IMR-90 (cell line): ENCODE measurements at regions not wholly inside any gene's neighbourhood (a gene's known extent, or its start where the extent isn't known, plus 50 kb on each side); places are given as distances from the start of the nearest gene placed in this dataset.

ENCODE experiments used
- ATAC-seq: fragments of 200-7000 bp; cut with Tn5 transposase; 2 replicates; pipeline ENCODE4 v1.9.1; 2020; ENCODE audit warnings: low read depth, mild to moderate bottlenecking, moderate library complexity
- BruUV-seq: library from RNA; stranded (reverse); fragments of 400-500 nt; replicated peaks from 2 replicates; lab custom pipeline; 2021; lab: Mats Ljungman, UMichigan
- CTCF ChIA-PET: fragments of 300-600 bp; formaldehyde crosslinking; extraction: SDS; loops from one replicate; lab custom pipeline; 2021; ENCODE audit warnings: antibody characterized with exemption; lab: Yijun Ruan, JAX
- POLR2A ChIA-PET: fragments of 300-600 bp; sonication (Branson Sonifier 250); formaldehyde crosslinking; loops from one replicate; lab custom pipeline; 2022; ENCODE audit warnings: antibody characterized with exemption; ENCODE audit not compliant: unreplicated experiment; lab: Charles Lee
- DNase-seq: peaks from one replicate; pipeline ENCODE4 v3.0.0; 2013
- H2AFZ ChIP-seq: replicated peaks from 2 replicates; pipeline ENCODE3; 2013; ENCODE audit warnings: low read length, mild to moderate bottlenecking; ENCODE audit not compliant: poor library complexity
- H2AK5ac ChIP-seq: 2 replicates; pipeline ENCODE4 v1.6.1; 2013; ENCODE audit warnings: low read depth, low read length, inconsistent platforms
- H2AK9ac ChIP-seq: replicated peaks from 2 replicates; pipeline ENCODE3; 2013; ENCODE audit warnings: mild to moderate bottlenecking, low read depth, low read length, moderate library complexity; ENCODE audit not compliant: poor library complexity
- H2BK120ac ChIP-seq: 2 replicates; pipeline ENCODE4 v1.6.1; 2013; ENCODE audit warnings: low read depth, low read length, inconsistent platforms
- H2BK15ac ChIP-seq: 3 replicates; pipeline ENCODE4 v1.6.1; 2013; ENCODE audit warnings: low read depth, low read length, inconsistent platforms
- H2BK20ac ChIP-seq: 2 replicates; pipeline ENCODE4 v1.6.1; 2013; ENCODE audit warnings: low read depth, mild to moderate bottlenecking, inconsistent platforms, low read length, moderate library complexity
- H2BK5ac ChIP-seq: 2 replicates; pipeline ENCODE4 v1.6.1; 2013; ENCODE audit warnings: mild to moderate bottlenecking, low read depth, low read length, inconsistent platforms; ENCODE audit not compliant: poor library complexity, severe bottlenecking
- H3K14ac ChIP-seq: replicated peaks from 2 replicates; pipeline ENCODE4 v1.6.1; 2013; ENCODE audit warnings: low read depth, low read length, inconsistent platforms
- H3K18ac ChIP-seq: 2 replicates; pipeline ENCODE4 v1.6.1; 2013; ENCODE audit warnings: low read depth, low read length, control low read depth
- H3K23ac ChIP-seq: 2 replicates; pipeline ENCODE4 v1.6.1; 2013; ENCODE audit warnings: low read depth, low read length, inconsistent platforms
- H3K27ac ChIP-seq: 2 replicates; pipeline ENCODE4 v1.5.1; 2013; ENCODE audit warnings: mild to moderate bottlenecking, control low read depth, low read length; ENCODE audit not compliant: insufficient read depth
- H3K27me3 ChIP-seq: 2 replicates; pipeline ENCODE4 v1.6.1; 2013; ENCODE audit warnings: low read length; ENCODE audit not compliant: control insufficient read depth, insufficient read depth
- H3K36me3 ChIP-seq: 2 replicates; pipeline ENCODE4 v1.6.1; 2013; ENCODE audit warnings: low read length, mixed read lengths; ENCODE audit not compliant: control insufficient read depth, insufficient read depth
- H3K4ac ChIP-seq: 2 replicates; pipeline ENCODE4 v1.6.1; 2013; ENCODE audit warnings: low read depth, low read length, inconsistent platforms
- H3K4me1 ChIP-seq: 2 replicates; pipeline ENCODE4 v1.6.1; 2013; ENCODE audit warnings: low read length, mixed read lengths; ENCODE audit not compliant: control insufficient read depth, insufficient read depth
- H3K4me2 ChIP-seq: 2 replicates; pipeline ENCODE4 v1.6.1; 2013; ENCODE audit warnings: low read depth, mild to moderate bottlenecking, control low read depth, low read length, moderate library complexity
- H3K4me3 ChIP-seq: 2 replicates; pipeline ENCODE4 v1.5.1; 2013; ENCODE audit warnings: low read depth, mild to moderate bottlenecking, control low read depth, low read length, moderate library complexity; ENCODE audit not compliant: insufficient read depth
- H3K56ac ChIP-seq: 2 replicates; pipeline ENCODE4 v1.6.1; 2013; ENCODE audit warnings: low read length, inconsistent platforms; ENCODE audit not compliant: insufficient read depth; ENCODE audit errors: extremely low read depth
- H3K79me1 ChIP-seq, 2 experiments: 2 replicates each; pipeline ENCODE4 v1.6.1; 2013; ENCODE audit warnings: low read length in 2 of 2, inconsistent platforms in 1 of 2, low read depth in 1 of 2
- H3K9ac ChIP-seq: 2 replicates; pipeline ENCODE4 v1.6.1; 2013; ENCODE audit warnings: low read depth, low read length, control low read depth
- H3K9me1 ChIP-seq: 2 replicates; pipeline ENCODE4 v1.6.1; 2013; ENCODE audit warnings: low read length, inconsistent platforms; ENCODE audit not compliant: insufficient read depth
- H3K9me3 ChIP-seq: 2 replicates; pipeline ENCODE4 v1.6.1; 2013; ENCODE audit warnings: low read length; ENCODE audit not compliant: control insufficient read depth, insufficient read depth
- H4K20me1 ChIP-seq: 2 replicates; pipeline ENCODE4 v1.6.1; 2013; ENCODE audit warnings: low read length, inconsistent platforms; ENCODE audit not compliant: insufficient read depth
- H4K5ac ChIP-seq: 2 replicates; pipeline ENCODE4 v1.6.1; 2013; ENCODE audit warnings: mild to moderate bottlenecking, low read depth, low read length, control low read depth
- H4K8ac ChIP-seq, 2 experiments: 2 replicates each; pipeline ENCODE4 v1.6.1; 2013; ENCODE audit warnings: low read depth in 2 of 2, low read length in 2 of 2, control low read depth in 1 of 2, inconsistent platforms in 1 of 2
- H4K91ac ChIP-seq: 2 replicates; pipeline ENCODE4 v1.6.1; 2013; ENCODE audit warnings: low read depth, low read length, inconsistent platforms; ENCODE audit not compliant: insufficient read depth
- CEBPB ChIP-seq: IDR thresholded peaks from 2 replicates; pipeline ENCODE4 v1.6.1; 2012; ENCODE audit warnings: low read depth, low read length, improper control_type of control experiment
- CHD1 ChIP-seq: IDR thresholded peaks from 2 replicates; pipeline ENCODE4 v1.6.1; 2012; ENCODE audit warnings: low read depth, low read length, improper control_type of control experiment
- FOS ChIP-seq: fragments of 150-350 bp; IDR thresholded peaks from 2 replicates; pipeline ENCODE4 v1.6.1; 2016; ENCODE audit warnings: low read depth, low read length
- MAFK ChIP-seq: IDR thresholded peaks from 2 replicates; pipeline ENCODE4 v1.6.1; 2012; ENCODE audit warnings: low read depth, low read length, improper control_type of control experiment
- MXI1 ChIP-seq: IDR thresholded peaks from 2 replicates; pipeline ENCODE4 v1.6.1; 2012; ENCODE audit warnings: low read depth, mild to moderate bottlenecking, low read length, moderate library complexity, borderline replicate concordance
- POLR2A ChIP-seq: IDR thresholded peaks from 2 replicates; pipeline ENCODE4 v1.6.1; 2012; ENCODE audit warnings: mild to moderate bottlenecking, low read depth, low read length
- RAD21 ChIP-seq: IDR thresholded peaks from 2 replicates; pipeline ENCODE4 v1.6.1; 2012; ENCODE audit warnings: low read length, improper control_type of control experiment
- SMC3 ChIP-seq: fragments of 150-350 bp; IDR thresholded peaks from 2 replicates; pipeline ENCODE4 v1.6.1; 2016; ENCODE audit warnings: low read depth, mild to moderate bottlenecking, antibody characterized with exemption, low read length, moderate library complexity
- WGBS, 2 experiments: methylation state at CpG; one replicate each; pipeline versions ENCODE4 v1.1.5 to v1.1.7; 2013; ENCODE audit warnings: missing lambda C conversion rate in 2 of 2; ENCODE audit not compliant: insufficient read length in 1 of 2; ENCODE audit errors: extremely low coverage in 2 of 2; 5-methylcytosine and 5-hydroxymethylcytosine counted together
- dilution Hi-C: fragments of 300-500 bp; cut with HindIII; formaldehyde crosslinking; loops from one replicate; pipeline ENCODE4 v1.14.3; 2018; ENCODE audit warnings: low sequenced_read_pairs; ENCODE audit not compliant: unreplicated experiment
- in situ Hi-C: fragments of 300-500 bp; cut with MboI; formaldehyde crosslinking; loops from 3 replicates; pipeline ENCODE4 v1.14.3; 2019; ENCODE audit warnings: low sequenced_read_pairs, inconsistent platforms, mixed read lengths
- intact Hi-C: fragments of 100-400 bp; cut with micrococcal nuclease; formaldehyde crosslinking; loops from 2 replicates; pipeline ENCODE4 v1.10.0; 2022
- TF ChIP-seq, protein P1 (sequence below): conservative IDR thresholded peaks from 2 replicates; pipeline ENCODE4 v1.5.1; 2012; ENCODE audit warnings: mild to moderate bottlenecking, low read depth, low read length, improper control_type of control experiment
- TF ChIP-seq, protein P2 (sequence below): fragments of 150-350 bp; IDR thresholded peaks from 2 replicates; pipeline ENCODE4 v1.6.1; 2017; ENCODE audit warnings: mild to moderate bottlenecking, antibody characterized with exemption, low read length, low read depth

DNA sequence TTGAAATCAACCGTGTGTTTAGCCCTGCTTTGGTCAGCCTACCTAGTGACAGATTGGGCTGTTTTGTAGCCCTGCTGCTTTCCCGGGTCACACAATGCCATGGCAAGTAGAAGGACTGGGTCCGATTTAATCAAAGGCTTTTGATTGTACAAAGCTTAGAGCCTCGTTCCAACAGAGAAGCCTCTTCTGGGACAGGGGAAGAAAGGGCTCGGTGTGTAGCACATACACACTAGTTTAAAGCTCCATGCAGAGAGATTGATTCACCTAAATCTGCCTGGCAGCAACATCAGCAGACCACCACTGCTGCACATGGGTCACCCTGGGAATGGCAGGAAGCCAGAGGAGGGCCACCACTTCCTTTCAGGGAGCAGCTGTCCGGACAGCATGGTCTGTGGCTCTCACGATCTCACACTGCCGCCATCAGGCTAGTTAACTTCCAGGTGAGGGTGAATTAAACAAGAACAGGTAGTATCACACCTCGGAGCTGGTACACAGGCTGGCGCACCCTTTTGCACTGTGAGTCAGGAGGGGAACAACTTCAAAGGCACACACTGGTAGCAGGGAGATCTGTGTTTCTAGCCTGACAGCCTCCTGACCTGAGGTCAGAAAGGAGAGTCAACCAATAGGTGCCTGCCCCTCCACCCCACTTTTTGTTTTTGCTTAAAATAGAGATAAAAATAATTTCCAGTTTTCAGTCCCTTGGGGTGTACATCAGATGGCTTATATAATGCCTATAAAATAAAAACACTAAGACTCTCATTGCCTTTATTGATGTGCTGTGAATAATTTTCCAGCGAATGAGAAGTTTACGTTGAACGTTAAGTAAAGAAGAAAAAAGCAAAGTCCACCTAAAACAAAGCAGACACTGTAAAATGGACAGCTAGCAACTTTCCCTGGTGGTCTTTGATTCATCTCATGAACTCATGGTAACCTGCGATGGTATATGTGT lies 108.5 kb downstream of the CDCA7 start:
- no peak overlapping the region for H2AK9ac ChIP-seq
- no peak overlapping the region for H2BK120ac ChIP-seq
- H2AFZ ChIP-seq: no peak overlapping the region
- no peak overlapping the region for H4K91ac ChIP-seq
- POLR2A ChIA-PET: no interaction called here
- H3K9me3 ChIP-seq: no peaks in the 10 kb centered on the region
- H3K4me3 ChIP-seq: no peak overlapping the region
- H3K4me1 ChIP-seq: no peaks in the 10 kb centered on the region
- CTCF ChIA-PET: no interaction called here
- no peak overlapping the region for H3K27ac ChIP-seq
- no peak overlapping the region for H3K56ac ChIP-seq
- H2BK15ac ChIP-seq: no peak overlapping the region
- H2AK5ac ChIP-seq: no peak overlapping the region
- no peak overlapping the region for H3K23ac ChIP-seq
- TF ChIP-seq CEBPB (no peak), SMC3 (no peak), FOS (no peak), MXI1 (no peak), CHD1 (no peak), MAFK (no peak), RAD21 (no peak), POLR2A (no peak)
- TF ChIP-seq, protein P1, sequence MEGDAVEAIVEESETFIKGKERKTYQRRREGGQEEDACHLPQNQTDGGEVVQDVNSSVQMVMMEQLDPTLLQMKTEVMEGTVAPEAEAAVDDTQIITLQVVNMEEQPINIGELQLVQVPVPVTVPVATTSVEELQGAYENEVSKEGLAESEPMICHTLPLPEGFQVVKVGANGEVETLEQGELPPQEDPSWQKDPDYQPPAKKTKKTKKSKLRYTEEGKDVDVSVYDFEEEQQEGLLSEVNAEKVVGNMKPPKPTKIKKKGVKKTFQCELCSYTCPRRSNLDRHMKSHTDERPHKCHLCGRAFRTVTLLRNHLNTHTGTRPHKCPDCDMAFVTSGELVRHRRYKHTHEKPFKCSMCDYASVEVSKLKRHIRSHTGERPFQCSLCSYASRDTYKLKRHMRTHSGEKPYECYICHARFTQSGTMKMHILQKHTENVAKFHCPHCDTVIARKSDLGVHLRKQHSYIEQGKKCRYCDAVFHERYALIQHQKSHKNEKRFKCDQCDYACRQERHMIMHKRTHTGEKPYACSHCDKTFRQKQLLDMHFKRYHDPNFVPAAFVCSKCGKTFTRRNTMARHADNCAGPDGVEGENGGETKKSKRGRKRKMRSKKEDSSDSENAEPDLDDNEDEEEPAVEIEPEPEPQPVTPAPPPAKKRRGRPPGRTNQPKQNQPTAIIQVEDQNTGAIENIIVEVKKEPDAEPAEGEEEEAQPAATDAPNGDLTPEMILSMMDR: no peak
- TF ChIP-seq, protein P2, sequence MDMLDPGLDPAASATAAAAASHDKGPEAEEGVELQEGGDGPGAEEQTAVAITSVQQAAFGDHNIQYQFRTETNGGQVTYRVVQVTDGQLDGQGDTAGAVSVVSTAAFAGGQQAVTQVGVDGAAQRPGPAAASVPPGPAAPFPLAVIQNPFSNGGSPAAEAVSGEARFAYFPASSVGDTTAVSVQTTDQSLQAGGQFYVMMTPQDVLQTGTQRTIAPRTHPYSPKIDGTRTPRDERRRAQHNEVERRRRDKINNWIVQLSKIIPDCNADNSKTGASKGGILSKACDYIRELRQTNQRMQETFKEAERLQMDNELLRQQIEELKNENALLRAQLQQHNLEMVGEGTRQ: no peak
- H3K27me3 ChIP-seq: peaks cover 34% of the 10 kb centered on the region
- no peak overlapping the region for H3K14ac ChIP-seq
- H3K9ac ChIP-seq: no peak overlapping the region
- no peaks in the 10 kb centered on the region for H3K9me1 ChIP-seq
- no peaks in the 10 kb centered on the region for H3K79me1 ChIP-seq
- no peak for ATAC-seq
- intact Hi-C loops (no loop called here), dilution Hi-C loops (no loop called here), in situ Hi-C loops (no loop called here)
- H4K8ac ChIP-seq: no peak overlapping the region
- H3K4me2 ChIP-seq: no peak overlapping the region
- no peak overlapping the region for H3K18ac ChIP-seq
- H3K36me3 ChIP-seq: no peaks in the 10 kb centered on the region
- no peak overlapping the region for H2BK5ac ChIP-seq
- H3K4ac ChIP-seq: no peak overlapping the region
- 46% methylated on average over 3 of the region's 14 CpGs; no CpG with 5 or more reads in 1 of the 2 experiments for WGBS, 2 experiments
- no peak for DNase-seq
- BruUV-seq: no TSS peak
- H4K5ac ChIP-seq: no peak overlapping the region
- H2BK20ac ChIP-seq: no peak overlapping the region
- H4K20me1 ChIP-seq: no peaks in the 10 kb centered on the region
